Hematopoietic multipotent progenitor cell treated with erythropoietin and hydrocortisone succinate and interleukin-3 and kit ligand, for 17 days (in vitro differentiated cells): ENCODE measurements at regions not wholly inside any gene's neighbourhood (a gene's known extent, or its start where the extent isn't known, plus 50 kb on each side); places are given as distances from the start of the nearest gene placed in this dataset.

Experiments used
- DNase-seq: peaks from one replicate; pipeline ENCODE4 v3.0.0-alpha.2; 2015; ENCODE audit warnings: low spot score

DNA sequence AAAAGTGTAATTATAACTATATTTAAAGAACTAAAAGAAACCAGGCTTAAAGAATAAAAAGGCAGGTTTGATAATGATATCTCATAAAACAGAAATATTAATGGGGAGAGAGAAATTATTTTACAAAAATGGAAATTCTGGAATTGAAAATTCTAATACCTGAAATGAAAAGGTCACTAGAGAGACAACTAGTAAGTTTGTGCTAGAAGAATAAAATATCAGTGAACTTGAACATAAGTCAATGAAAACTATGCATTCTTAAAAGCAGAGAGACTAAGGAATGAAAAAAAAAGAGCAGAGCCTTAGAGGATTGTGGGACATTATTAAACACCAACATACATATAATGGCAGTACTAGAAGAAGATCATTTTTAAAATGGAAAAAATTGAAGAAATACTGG is 1475.0 kb upstream of the ZEB2 start:
- DNase-seq, result no peak

DNA sequence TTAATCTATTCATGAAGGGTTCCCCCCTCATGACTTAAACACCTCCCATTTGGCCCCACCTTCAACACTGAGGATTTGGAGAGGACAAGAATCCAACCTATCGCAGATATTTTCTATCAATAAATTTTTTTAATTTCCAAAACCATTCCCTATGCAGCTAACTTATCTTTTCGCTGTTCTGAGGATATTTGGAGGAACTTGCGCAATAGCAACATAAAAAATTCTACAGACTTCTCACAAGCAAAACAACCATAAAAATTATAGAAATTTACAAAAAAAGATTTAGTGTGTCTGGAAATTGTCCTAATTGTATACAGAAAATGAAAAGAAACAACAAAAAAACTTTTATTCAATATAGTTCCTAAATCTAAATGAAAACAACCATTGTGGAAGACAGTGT is 1472.7 kb upstream of the ZEB2 start:
- no peak for DNase-seq

DNA sequence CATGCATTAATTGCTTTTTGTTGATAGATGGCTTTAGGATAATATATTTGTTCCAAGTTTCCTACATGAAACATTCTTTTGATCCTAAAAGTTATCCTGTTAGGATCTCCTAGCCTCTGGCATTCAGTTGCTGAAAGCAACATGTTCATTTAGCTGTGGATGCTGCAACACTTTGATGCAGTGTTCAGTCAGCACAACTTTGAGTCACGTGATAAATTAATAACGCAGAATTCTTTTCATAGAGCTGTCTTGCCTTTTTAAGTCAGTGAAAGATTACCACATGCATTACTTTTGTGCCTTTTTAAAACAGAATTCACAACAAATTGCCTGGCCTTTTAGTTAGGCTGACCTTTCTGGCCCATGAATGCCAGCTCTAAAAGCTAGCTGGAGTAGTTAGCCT is 1467.9 kb upstream of the ZEB2 start:
- no peak for DNase-seq

DNA sequence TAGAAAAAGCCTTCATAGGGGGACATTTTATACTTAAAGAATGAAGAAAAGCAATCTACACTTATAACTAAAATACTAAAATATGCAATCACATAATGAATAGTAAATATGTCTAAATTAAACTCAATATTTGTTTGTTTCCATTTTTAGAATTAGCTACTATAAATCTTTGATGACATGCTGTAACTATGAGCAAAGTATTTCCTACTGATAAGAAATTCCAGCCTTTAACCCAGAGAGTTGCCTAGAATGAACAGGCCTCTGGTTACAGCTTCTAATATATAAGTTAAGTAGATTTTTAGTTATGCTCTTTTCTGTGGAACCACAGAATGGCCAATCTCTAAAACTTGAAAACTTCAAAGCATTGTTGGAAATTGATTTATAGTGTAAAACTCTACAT is 1465.6 kb upstream of the ZEB2 start:
- DNase-seq, result no peak

- no peak for DNase-seq
Measured at GRCh38 chr2:145984580-145984979, 1464.7 kb upstream of the ZEB2 start.

- no peak for DNase-seq
Measured at GRCh38 chr2:145980318-145980717, 1460.4 kb upstream of the ZEB2 start.

GRCh38 chr2:145975406-145975805 is 1455.5 kb upstream of the ZEB2 start:
- DNase-seq, result no peak

DNA sequence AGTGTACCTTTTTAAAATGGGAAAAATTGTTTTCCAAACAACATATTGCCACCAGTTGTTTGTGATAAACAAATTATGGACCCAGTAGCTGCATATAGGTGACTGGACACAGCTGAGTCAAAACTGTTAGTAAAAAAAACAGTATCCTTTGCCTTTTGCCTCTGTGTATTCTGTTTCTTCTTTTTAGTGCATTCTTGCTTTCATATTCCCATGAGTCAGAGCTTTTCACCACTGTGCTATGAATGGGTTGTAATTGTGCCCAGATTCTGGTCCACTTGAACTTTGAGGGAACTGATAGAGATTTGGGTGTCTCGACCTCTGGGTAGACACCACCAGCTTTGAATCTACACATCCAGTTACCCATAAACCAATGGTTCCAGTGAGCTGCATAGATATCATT is 1441.9 kb upstream of the ZEB2 start:
- DNase-seq, result no peak

DNA sequence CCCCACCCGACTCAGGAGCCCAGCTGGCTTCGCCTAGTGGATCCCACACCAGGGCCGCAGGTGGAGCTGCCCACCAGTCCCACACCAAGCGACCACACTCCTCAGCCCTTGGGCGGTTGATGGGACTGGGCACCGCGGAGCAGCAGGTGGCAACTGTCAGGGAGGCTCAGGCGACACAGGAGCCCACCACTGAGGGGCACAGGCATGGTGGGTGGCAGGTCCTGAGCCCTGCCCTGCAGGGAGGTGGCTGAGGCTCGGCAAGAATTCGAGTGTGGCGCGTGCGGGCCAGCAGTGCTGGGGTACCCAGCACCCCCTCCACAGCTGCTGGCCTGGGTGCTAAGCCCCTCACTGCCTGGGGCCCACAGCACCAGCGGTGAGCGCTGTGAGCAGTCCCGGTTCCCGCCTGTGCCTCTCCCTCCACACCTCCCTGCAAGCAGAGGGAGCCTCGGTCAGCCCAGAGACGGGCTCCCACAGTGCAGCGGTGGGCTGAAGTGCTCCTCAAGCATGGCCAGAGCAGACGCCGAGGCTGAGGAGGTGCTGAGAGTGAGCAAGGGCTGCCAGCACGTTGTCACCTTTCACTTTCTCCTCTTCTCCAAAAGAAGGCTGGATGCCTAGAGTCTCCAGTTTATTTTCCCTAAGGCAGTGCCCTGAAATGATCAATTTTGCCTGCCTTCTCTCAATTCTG is 1440.7 kb upstream of the ZEB2 start:
- DNase-seq, result no peak

GRCh38 chr2:145958611-145959010 is 1438.7 kb upstream of the ZEB2 start:
- DNase-seq, result no peak

GRCh38 chr2:145957929-145958328 is 1438.0 kb upstream of the ZEB2 start:
- no peak for DNase-seq

DNA sequence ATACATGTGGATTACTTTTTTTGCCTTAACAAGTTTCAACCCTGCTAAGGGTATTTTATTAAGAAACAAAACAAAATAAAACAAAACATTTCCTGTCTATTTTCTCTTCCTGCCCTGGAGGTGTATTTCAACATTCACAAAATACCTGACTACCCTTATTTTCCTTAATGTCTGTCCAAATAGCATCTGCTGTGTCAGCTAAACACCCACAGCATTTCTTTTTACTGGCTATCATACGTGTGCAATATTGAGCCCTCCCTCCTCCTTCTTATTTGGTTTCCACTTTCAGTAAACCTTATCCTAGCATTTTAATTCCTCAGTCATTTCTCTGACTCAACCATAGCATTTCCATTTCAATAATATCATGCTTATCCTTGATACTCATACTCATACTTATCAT is 1420.0 kb upstream of the ZEB2 start:
- no peak for DNase-seq

- DNase-seq, result no peak
Measured at GRCh38 chr2:145935016-145935415, 1415.1 kb upstream of the ZEB2 start.

DNA sequence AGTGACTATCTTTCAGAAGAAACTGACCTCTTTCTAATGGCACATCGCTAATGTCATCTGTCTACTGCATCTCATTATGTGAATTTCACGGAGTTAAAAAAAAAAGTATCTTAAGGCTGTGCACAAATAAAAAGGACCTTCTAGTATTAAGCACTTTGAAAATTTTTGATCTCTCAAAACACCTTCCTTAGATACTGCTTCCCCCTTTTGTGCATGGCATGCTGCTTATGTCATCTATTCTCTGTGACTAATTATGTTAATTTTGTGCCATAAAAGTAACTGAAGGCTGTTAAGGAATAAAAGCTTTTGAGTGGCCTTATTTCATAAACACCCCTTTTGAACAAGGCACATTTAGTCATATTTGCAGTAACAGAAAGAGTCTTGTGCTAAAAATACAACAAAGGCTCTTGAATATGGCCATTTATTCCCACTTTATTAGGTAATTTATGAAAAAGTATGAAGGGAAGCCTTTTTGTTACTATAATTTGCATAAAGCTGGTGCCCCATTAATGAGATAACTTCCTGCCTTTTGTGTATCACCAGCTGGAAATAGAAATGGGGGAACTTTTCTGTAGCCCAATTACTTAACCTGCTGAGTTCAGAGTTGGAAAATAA is 1412.0 kb upstream of the ZEB2 start:
- no peak for DNase-seq

- DNase-seq, result no peak
Measured at GRCh38 chr2:145930318-145930717, 1410.4 kb upstream of the ZEB2 start.

DNA sequence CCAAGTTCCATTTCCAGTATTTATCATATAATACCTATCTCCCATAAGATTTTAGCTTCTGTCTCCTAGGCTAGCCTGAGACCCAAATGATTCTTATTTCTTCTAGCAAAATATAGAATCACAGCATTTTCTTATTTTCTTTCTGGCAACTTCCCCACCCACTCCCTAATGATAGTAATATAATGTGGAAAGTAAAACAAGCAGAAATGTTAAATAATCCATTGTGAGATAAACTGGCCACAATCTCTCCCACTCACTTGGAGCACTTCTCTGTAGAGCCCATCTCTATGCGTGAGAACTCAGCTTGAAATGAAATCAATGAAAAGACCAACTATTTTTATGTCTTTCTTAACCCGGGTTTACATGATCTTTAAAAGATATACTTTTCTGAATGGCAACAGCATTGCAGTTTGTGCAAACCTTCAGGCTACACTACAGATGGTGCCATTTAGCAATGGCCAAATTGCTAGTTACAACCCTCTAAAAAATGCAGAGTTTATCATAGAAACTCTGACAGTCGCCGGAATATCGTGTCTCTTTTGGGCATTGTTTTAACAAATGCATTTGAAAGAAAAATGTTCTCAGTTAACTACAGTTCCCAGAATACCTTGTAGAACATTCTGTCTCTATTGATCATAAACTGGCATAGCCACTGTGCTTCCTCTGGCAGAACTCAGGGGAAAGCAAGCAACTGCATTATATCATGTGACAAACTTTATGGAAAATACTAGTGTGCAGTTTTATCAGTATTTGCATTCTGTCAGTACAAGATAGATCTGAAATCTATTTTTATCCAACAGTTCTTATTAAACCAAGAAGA is 1407.4 kb upstream of the ZEB2 start:
- DNase-seq, result no peak

- no peak for DNase-seq
Measured at GRCh38 chr2:145925591-145925990, 1405.7 kb upstream of the ZEB2 start.

- DNase-seq, result no peak
Measured at GRCh38 chr2:145919477-145919876, 1399.6 kb upstream of the ZEB2 start.

- no peak for DNase-seq
Measured at GRCh38 chr2:145918951-145919350, 1399.0 kb upstream of the ZEB2 start.

DNA sequence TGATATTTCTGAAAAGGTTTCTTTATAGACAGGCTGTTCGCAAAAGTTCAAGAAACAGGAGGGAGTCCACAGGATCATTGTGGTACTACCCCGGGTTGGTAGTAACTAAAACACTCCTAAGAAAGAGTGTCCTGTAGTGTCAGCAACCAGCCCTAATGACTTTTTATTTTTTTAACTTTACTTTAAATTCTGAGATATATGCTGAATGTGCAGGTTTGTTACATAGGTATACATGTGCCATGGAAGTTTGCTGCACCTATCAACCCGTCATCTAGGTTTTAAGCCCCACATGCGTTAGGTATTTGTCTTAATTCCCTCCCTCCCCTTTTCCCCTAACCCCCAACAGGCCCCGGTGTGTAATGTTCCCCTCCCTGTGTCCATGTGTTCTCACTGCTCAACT is 1396.9 kb upstream of the ZEB2 start:
- no peak for DNase-seq

DNA sequence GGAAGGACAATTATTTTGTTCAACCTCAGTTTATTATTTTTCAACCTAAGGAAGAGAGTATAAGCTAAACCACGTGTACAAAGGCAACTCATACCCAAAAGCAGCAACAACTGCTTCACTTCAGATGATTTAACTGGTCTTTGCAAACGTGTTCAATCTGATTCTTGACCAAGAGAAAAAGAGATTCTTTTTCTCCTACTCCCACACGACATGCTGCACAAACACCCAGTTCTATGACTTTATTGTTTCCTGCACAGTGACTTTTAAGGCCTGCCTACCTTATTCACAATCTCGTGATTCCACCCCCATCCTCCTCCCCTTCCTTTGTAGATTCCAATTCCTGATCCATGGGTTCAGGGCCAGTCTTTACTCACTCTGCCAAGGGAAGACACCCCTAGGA is 1394.8 kb upstream of the ZEB2 start:
- no peak for DNase-seq

GRCh38 chr2:145910416-145910815 is 1390.5 kb upstream of the ZEB2 start:
- DNase-seq, result no peak

GRCh38 chr2:145909766-145910165 is 1389.8 kb upstream of the ZEB2 start:
- DNase-seq, result no peak
